GM19372 (cell line): ENCODE measurements at regions not wholly inside any gene's neighbourhood (a gene's known extent, or its start where the extent isn't known, plus 50 kb on each side); places are given as distances from the start of the nearest gene placed in this dataset.

Experiments
- ATAC-seq: cut with Tn5 transposase; IDR thresholded peaks from one replicate; pipeline ENCODE4 v1.9.1; 2021; ENCODE audit warnings: mild to moderate bottlenecking, low read depth, moderate library complexity; ENCODE audit not compliant: unreplicated experiment

DNA sequence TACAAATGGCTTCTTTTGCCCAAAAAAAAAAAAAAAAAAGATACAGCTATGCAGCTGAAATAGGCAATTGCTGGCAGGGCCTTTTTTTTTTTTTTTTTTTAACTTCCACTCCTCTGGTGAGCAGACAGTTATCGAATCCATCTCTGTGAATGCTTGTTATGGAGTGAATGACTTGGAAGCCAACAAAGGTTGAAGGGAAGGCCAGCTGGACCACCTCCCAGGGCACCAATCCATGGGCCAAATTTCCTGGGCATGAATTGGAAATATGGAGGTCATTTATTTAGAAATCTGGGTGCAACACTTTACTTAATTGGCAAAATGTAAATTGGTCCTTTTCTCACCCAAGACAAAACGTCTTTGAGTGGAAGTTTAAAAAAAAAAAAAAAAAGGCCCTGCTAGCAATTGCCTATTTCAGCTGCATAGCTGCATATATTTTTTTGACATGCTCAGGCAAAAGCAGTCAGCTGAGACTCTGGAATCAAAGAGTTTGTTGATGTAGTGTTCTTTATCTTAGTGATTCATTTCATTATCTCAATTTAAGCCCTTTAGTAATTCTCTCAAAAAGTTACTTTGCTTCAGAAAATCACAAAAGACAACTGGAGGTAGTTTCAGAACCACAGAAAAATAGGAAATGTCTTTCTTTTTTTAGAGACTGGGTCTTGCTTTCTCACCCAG is 392.2 kb upstream of the KLF4 start:
- no peak for ATAC-seq

DNA sequence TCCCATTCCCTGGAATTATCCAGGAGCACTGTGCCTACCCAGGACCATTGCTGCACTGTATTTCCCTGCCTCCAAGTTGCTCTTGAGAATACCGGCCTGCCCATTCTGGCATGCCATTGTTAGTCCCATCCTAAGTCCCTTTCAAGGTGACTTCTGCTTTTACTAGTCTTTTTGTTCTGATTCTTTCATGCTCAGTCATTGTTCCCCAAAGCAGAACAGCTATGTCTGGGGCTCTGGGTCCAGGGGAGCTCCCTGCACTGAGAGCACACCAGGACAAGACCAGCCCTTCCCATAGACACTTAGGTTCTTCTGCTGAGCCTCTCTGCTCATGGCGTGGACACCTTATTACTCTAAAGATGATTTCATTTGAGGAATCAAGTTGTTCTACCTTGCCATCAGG is 388.9 kb upstream of the KLF4 start:
- ATAC-seq, result no peak

DNA sequence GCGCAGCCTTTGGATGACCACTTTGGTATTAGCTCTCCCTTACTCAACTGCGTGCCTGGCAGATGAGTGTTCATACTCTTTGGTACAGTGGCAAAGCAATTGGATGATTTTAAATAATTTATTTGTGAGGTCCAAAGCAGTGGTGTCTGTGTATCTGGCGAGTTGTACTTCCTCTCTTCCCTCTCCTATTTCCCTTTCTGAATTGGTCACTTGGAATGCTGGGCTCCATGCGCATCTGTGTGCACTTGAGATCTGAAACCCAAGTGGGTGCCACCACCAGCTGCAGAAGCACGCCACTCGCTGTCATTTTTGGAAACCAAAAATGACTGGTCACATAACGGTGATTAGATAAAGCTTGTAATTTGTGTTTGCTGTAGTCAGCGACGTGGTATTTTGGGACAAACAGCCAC is 386.0 kb upstream of the KLF4 start:
- no peak for ATAC-seq

DNA sequence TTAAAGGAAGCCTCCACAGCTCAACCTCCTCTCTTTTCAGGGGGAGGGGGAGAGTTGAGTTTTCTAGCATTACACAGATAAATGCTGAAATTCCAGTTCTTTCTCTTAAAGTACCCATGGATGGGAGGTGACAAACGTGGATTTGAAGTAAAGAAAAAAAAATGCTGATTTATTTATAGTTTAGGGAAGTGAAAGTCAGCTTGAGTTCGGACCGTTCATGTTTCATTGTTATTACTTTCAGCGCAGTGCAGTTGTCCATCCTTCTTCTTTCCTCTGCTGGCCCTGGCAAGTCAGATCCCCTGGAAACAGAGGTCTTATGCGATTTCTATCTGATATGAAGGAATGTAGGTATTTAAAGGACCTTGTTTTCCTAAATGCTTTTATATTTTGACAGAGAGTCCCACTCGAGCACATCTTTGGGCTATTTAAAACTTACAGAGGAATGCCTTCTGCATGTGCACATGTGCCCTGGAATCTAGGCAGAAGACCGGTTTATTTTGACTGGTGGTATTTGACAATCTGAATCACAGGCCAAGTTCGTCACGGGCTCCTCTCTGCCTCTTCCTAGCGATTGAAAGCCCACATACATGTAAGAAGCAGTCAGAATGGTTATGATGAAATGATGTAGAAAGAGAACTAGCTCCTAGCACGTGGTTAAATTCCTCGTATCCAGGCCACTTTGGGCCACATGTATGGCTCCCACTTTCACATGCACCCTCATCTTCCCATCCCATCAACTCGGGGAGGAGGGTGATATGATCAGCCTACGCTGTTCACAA is 385.2 kb upstream of the KLF4 start:
- ATAC-seq, result peak; percentile 88

DNA sequence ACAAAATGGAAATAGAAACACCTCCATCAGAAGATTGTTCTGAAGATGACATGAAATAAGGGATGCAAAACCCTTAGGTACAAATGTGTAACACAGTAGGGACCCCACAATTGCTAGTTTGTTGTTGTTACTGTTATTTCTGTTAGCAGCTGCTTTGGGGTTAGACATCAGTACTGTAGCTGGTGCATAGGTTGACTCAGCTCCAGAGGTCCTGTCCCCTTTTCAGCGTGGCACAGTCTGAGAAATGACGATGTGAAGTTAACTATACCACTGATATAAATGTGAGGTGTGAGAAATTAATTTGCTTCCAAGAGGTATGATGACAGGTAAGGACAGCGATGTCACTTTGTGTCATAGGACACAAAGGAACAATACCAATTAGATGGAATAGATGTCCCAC is 384.6 kb upstream of the KLF4 start:
- peak; percentile 5 for ATAC-seq

DNA sequence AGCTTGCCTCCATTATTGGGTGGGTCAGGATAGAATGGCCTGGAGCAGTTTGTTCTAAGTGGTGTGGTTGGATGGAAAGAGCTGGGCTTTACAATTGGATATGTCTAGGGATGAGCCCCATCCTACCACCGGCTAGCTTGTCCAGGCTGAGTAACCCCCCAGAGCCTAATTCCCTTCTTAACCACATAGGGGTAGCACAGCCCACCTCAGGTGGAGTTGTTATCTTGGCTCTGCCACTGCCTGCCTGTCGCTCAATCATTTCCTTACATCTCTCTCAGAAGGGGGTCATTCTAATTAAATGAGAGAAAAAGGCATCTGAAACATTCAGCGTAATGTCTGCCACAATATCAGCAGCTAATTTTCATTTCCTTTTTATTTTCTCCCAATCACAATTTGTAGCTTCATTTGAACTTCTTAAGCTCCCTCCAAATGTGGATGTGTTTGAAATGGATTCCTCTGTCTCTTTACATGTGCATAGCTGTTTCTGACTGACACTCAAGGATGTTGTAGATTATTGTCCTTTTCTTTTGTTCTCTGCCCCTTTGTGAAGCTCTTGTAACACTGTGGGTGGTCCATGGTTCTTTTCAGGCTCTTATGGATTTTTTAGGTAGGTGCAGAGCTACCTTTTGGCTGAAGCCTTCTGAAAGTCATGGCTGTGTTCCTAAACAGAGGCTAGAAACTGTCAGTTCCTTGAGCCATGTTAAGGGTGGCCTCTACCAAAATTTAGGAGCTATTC is 383.1 kb upstream of the KLF4 start:
- no peak for ATAC-seq

DNA sequence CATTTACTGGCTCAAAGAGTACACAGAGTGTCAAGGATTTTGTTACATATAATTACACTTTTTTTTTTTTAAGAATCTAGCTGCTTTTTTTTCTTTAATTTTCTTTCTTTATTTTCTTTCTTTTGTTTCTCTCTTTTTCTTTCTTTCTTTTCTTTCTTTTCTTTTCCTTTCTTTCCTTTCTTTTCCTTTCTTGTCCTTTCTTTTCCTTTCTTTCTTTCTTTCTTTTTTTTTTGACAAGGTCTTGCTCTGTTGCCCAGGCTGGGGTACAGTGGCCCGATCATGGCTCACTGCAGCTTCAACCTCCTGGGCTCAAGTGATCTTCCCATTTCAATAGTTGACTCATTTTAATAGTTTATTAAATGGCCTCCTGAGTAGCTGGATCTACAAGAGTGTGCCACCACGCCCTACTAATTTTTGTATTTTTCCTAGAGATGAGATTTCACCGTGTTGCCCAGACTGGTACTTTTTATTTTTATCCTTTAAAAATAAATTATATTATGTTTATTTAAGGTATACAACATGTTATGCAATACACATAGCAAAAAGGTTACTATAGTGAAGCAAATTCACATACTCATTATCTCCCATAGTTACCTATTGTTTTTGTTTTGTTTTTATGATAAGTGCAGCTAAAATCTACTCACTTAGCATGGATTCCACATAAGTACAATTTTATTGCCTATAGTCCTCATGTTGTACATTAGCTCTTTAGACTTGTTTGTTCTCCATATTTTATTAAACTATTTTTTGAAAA is 381.5 kb upstream of the KLF4 start:
- no peak for ATAC-seq

DNA sequence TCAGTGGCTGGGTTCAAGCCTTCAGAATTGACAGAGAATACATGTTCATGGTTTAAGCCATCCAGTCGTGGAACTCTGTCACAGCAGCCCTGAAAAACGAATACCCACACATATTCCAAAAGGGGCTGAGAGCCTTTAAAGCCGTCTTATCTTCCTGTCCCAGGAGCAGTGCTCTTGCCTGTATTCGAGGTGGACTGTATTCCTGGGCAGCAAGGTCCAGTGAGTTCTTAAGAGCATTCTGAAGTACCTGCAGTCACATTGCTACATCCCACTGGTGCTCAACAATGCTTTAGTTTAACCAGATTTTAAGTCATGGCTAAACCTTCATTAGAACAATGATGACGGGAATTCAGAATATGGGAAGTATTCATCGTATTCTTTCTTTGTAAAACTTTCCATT is 380.7 kb upstream of the KLF4 start:
- no peak for ATAC-seq

DNA sequence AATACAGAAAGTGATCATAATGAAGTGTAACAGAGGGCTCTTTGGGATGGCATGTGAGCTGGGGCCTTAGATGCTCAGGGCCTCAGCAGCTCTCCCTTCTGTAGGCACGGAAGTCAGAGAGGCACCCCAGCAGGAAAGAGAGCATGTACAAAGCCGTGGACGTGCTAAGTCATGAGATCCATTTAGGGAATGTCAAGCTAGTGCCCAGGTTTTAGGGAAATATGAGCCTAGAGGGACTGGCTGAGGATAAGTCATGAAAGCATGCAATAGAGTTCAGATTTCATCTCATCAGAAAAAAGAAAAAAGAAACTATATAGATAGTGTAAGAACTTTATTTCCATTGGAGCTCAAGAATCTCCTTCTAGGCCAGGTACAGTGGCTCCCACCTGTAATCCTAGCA is 379.5 kb upstream of the KLF4 start:
- no peak for ATAC-seq

DNA sequence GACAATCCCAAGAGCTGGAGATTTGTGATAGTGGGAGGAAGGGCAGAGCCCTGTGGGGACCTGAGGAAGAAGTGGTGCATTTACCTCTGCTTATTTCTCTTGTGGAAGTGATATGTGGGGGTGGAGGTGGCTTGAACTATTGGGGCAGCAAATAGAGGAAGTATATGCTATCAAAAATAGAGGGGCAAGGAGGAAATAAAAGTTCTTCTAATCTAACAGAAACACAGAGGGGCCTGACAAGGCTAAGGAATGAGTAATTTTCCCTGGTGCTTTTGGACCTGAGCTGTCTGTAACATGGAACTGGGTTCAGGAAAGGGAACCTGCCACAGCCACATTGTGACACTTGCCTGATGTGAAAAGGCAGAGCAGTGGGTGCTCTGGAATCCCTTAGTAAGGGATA is 378.6 kb upstream of the KLF4 start:
- no peak for ATAC-seq

DNA sequence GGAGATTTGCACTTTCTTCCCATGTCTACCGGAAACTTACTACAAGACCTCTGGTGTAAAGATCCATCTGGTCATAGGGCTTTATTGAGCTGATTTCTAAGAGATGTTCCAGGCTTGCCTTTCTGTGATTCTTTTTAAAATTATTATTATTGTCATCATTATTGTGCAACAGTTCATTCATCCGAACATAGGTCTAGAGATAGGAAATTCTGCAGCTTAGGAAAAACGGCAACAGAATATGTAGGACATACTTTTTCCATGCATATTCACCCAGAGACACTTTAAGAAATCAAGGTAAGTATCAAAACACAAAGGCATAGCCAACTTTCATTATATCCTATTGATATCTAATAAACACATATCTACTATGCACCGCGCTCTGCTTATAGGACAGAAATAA is 378.2 kb upstream of the KLF4 start:
- ATAC-seq, result no peak

DNA sequence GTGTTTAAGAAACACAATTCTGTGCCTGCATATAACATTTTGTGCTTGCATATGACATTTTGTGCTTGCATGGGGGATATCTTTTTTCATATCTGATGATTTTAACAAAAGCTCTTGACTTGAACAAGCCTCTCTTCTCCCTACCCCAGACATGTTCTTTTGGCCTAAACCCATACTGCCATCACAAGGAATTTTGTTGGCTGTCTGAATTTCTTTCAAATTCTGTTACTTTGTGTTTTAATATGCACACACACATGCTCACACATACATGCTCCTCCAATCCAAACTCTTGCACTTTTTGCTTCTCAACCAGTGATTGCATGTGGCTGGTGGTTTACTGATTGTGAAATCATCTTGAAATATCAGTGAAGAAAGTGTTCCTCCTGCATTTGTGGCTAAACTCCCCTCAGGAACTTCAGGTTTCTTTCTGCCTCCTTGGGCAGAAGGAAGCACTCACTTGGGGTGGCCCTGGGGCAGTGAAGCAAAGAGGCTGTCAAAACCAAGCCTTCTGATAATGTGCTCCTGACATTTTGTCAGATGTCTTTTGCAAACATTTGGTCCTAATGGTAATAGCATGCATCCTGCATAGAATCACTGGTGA is 377.2 kb upstream of the KLF4 start:
- no peak for ATAC-seq

DNA sequence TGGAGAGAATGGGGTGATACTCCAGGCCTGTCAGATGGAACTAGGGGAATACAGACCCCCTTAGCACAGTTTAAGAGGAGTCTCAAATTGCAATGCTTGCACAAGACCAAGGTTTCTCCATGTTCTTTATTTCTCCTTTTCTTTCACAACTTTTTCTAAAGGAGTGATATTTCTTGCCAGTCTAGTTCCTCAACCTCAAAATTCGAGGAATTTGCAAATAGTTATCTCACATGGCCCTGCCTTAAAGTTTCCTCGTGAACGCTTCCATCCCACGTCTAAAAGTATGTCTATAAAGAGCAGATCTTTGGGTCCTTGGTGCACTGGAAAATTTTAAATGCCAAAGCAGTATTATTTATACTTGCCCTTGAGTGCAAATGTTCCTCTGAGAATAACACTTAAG is 373.8 kb upstream of the KLF4 start:
- ATAC-seq, result no peak

DNA sequence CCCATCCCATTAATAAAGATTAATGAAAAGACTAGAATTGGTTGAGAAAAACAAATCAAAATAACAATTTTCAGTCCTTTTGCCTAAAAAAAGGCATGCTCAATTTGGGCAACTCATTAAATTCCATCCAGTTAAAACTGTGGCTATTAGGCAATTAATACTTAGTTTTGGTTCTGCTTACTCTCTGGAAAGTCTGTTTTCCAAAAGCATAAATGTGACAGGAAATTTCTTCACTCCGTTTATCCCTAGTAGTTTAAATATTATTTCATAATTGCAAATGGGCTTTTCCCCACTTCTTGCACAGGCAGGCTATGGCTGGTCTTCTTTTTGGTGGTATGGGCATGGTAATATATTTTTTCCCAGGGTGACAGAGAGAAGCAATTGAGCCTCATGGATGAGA is 373.3 kb upstream of the KLF4 start:
- ATAC-seq, result no peak

DNA sequence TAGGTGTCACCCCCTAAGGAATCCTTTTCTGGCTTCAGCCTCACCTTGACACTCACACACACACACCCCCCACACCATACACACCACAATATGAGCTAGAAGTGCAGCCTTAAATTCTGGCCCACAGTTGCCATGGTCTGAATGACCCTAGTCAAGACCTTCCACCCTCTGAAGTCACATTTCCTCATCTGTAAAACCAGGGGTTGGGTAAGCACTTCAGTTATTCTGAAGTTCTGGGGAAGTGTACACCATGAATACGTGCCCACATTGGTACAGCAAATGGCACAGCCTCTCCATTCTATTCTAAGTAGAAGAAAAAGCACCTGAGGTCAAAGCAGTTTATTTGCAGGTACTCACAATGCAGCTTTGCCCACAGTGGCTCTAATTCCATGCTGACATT is 372.8 kb upstream of the KLF4 start:
- no peak for ATAC-seq

DNA sequence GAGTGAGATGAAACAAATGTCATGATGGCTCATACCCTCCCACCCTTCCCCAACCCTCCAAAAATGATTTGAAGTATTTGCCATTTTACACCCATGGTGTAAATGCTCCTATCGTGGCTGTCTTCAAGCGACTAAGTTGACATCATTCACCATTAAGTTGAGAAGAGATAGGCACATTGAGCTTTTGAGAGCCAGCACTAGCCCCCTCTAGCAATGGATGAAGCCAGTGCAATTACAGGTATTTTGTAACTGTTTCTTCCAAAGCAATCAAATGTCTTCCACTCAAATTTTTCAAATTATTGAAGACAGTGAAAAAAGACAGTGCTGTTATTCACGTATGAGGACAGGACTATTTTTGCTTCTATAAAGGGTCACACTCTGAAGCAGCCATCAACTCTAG is 371.5 kb upstream of the KLF4 start:
- ATAC-seq, result no peak

DNA sequence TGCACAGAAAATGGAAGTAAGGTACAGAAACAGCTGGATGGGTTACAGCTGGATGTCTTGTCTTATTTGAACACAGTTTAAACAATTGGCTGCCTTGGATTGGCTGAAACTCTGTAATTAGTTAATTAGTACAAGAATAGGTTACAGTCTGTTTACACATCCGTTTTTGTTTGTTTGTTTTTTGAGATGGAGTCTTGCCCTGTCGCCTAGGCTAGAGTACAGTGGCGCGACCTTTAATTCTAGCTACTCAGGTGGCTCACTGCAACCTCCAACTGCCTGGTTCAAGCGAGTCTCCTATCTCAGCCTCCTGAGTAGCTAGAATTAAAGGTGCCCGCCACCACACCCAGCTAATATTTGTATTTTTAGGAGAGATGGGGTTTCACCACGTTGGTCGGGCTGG is 368.7 kb upstream of the KLF4 start:
- ATAC-seq, result no peak

DNA sequence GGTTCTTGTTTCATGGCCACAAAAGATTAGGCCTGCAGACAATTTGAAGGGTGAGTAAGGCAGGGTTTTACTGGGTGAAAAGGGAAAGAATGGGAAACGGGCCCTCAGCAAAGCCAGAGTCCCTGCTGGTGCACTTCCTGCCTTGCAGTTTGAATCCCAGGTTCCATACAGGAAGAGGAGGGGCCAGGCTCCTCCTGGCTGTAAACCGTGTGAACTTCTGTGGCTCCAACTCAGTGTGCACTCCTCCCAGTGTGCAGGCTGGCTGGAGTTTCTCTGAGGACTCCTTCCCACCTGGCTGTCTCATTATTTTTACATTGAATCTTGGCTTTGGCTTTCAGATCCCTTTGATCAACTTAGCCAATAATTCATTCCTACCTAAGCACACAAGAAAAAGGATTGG is 367.1 kb upstream of the KLF4 start:
- no peak for ATAC-seq

DNA sequence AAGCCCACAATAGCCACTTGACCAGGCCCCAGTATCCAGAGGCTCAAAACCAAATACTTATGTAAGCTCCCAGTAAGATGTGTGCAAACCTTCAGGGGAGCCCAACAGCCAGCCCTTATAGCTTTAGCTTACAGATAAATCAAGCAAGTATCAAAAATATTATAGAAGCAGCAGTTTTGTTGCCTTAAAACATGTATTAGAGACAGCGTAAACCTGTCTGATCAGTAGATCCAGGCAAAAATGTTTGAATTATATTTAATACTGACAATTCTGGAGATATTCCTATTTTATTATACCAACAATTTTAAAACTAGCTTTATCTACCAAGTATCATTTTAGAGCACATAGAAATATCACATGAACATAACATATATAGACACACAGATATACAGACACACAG is 365.6 kb upstream of the KLF4 start:
- ATAC-seq, result no peak

DNA sequence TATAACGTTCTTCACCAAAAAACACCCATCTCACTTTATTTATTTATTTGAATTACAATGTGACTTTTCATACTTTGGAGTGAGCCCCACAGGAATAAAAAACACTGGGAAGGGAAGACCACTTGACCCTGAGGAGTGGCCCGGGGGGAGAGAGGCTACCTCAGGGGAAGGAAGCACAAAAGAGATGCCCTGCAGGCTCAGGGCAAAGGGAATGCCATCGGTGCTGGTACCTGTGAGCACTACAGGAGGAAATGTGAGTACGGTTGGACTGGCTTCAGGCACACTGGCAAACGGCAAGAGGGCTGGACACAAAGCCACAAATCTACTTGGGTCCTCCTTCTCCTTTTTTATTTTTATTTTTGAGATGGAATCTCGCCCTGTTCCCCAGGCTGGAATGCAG is 363.9 kb upstream of the KLF4 start:
- no peak for ATAC-seq

DNA sequence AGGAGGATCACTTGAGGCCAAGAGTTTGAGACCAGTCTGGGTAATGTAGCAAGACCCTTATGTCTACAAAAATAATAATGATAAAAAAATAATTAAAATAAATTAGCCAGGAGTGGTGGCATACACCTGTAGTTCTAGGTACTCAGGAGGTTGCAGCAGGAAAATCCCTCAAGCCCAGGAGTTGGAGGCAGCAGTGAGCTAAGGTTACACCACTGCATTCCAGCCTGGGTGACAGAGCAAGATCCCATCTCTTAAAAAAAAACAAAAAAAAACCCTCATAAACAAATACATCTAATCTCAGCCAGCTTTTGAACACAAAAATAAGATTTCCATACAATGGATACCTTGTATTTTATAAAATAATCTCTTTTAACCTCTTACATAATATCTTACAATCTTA is 363.3 kb upstream of the KLF4 start:
- no peak for ATAC-seq
